NB4 (cell line): ENCODE measurements at regions not wholly inside any gene's neighbourhood (a gene's known extent, or its start where the extent isn't known, plus 50 kb on each side); places are given as distances from the start of the nearest gene placed in this dataset.

ENCODE experiments used
- POLR2A ChIP-seq: IDR thresholded peaks from 2 replicates; pipeline ENCODE4 v1.6.1; 2011; ENCODE audit warnings: mild to moderate bottlenecking; ENCODE audit not compliant: insufficient read length; ENCODE audit errors: extremely low read depth
- TF ChIP-seq, protein P1 (sequence below): IDR thresholded peaks from one replicate; pipeline ENCODE4 v1.5.1; 2012; ENCODE audit warnings: low read depth, low read length

DNA sequence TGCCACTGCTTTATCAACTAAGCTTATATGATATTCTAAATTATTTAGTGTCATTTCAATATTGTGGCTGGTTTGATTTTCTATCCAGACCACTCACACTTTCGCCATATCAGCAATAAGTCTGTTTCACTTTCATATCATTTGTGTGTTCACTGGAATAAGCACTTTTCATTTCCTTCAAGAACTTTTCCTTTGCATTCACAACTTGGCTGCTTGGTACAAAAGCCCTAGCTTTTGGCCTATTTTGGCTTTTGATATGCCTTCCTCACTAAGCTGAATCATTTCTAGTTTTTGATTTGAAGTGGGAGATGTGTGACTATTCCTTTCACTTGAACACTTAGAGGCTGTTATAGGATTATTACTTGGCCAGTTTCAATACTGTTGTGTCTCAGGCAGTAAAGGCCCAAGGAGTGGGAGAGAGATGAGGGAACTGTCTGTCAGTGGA lies 120.9 kb upstream of the NAMPT start:
- TF ChIP-seq, protein P1, sequence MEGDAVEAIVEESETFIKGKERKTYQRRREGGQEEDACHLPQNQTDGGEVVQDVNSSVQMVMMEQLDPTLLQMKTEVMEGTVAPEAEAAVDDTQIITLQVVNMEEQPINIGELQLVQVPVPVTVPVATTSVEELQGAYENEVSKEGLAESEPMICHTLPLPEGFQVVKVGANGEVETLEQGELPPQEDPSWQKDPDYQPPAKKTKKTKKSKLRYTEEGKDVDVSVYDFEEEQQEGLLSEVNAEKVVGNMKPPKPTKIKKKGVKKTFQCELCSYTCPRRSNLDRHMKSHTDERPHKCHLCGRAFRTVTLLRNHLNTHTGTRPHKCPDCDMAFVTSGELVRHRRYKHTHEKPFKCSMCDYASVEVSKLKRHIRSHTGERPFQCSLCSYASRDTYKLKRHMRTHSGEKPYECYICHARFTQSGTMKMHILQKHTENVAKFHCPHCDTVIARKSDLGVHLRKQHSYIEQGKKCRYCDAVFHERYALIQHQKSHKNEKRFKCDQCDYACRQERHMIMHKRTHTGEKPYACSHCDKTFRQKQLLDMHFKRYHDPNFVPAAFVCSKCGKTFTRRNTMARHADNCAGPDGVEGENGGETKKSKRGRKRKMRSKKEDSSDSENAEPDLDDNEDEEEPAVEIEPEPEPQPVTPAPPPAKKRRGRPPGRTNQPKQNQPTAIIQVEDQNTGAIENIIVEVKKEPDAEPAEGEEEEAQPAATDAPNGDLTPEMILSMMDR: no peak
- TF ChIP-seq POLR2A: no peak
